A549 (cell line): ENCODE measurements at regions not wholly inside any gene's neighbourhood (a gene's known extent, or its start where the extent isn't known, plus 50 kb on each side); places are given as distances from the start of the nearest gene placed in this dataset.

Experiments
- ATAC-seq, 2 experiments: fragments of 200-7000 bp in 1 of 2; fragments of >200 bp in 1 of 2; cut with Nextera tagmentation in 1 of 2; cut with Tn5 transposase in 1 of 2; 3 replicates each; pipeline versions ENCODE4 v1.8.0 to v1.9.1; 2018 to 2020; ENCODE audit warnings: mild to moderate bottlenecking in 1 of 2, moderate library complexity in 1 of 2
- CTCF ChIA-PET: fragments of 300-600 bp; sonication (Branson Sonifier 250); formaldehyde crosslinking; extraction: SDS; loops from one replicate; lab custom pipeline; 2021; ENCODE audit warnings: antibody characterized with exemption, inconsistent platforms; lab: Yijun Ruan, JAX
- POLR2A ChIA-PET: fragments of 350-600 bp; formaldehyde crosslinking; extraction: SDS; loops from one replicate; lab custom pipeline; 2021; ENCODE audit warnings: antibody characterized with exemption, inconsistent platforms; lab: Yijun Ruan, JAX
- DNase-seq, 2 experiments: peaks; one replicate each; pipeline versions ENCODE4 v3.0.0 to v3.0.0-alpha.2; 2011 to 2016; ENCODE audit warnings: low read depth in 1 of 2, low spot score in 1 of 2
- FAIRE-seq: peaks from 2 replicates; lab custom pipeline; 2011; peaks lifted over from hg19 to GRCh38; lab: Jason Lieb, UNC
- H3K27ac ChIP-seq, 2 experiments: fragments of >200 bp; sonication (Bioruptor Twin); formaldehyde crosslinking; 3 replicates each; pipeline ENCODE4 v1.5.1; 2016 to 2017
- H3K4me1 ChIP-seq: fragments of >200 bp; sonication (Bioruptor Twin); formaldehyde crosslinking; 3 replicates; pipeline ENCODE4 v1.6.1; 2016
- H3K4me2 ChIP-seq: fragments of >200 bp; sonication (Bioruptor Twin); formaldehyde crosslinking; 3 replicates; pipeline ENCODE4 v1.6.1; 2016
- H3K4me3 ChIP-seq: fragments of >200 bp; sonication (Bioruptor Twin); formaldehyde crosslinking; 3 replicates; pipeline ENCODE4 v1.5.1; 2016
- H3K9me3 ChIP-seq: fragments of >200 bp; sonication (Bioruptor Twin); formaldehyde crosslinking; 3 replicates; pipeline ENCODE4 v1.6.1; 2016
- EHF ChIP-seq: fragments of 250-450 bp; sonication (Bioruptor Pico); IDR thresholded peaks from 2 replicates; pipeline ENCODE4 v1.5.0; 2020; ENCODE audit warnings: mild to moderate bottlenecking
- FOSB ChIP-seq: fragments of 250-450 bp; sonication (Bioruptor Pico); IDR thresholded peaks from 2 replicates; pipeline ENCODE4 v1.5.0; 2020; ENCODE audit warnings: mild to moderate bottlenecking, moderate library complexity
- NPAS2 ChIP-seq: fragments of 250-450 bp; sonication (Bioruptor Pico); IDR thresholded peaks from 2 replicates; pipeline ENCODE4 v1.8.0; 2022; ENCODE audit warnings: mild to moderate bottlenecking, moderate library complexity, borderline replicate concordance
- POLR2A ChIP-seq: IDR thresholded peaks from 2 replicates; pipeline ENCODE4 v1.6.1; 2012; ENCODE audit warnings: mild to moderate bottlenecking, low read length
- RFX5 ChIP-seq: fragments of 450-650 bp; IDR thresholded peaks from 2 replicates; pipeline ENCODE4 v1.7.1; 2014; ENCODE audit warnings: antibody characterized with exemption, mild to moderate bottlenecking, moderate library complexity
- TFCP2L1 ChIP-seq: fragments of 250-450 bp; sonication (Bioruptor Pico); IDR thresholded peaks from 2 replicates; pipeline ENCODE4 v1.5.0; 2021; ENCODE audit warnings: mild to moderate bottlenecking
- WGBS: methylation state at CpG from one replicate; pipeline ENCODE4 v1.1.6; 2017; ENCODE audit errors: missing lambda C conversion rate; 5-methylcytosine and 5-hydroxymethylcytosine counted together
- small RNA-seq, 6 experiments: library from RNA; depleted of rRNA; stranded (forward); fragments of <200 nt; gene quantifications; one replicate each; pipeline ENCODE3, GENCODE V24; 2012

GRCh38 chr1:78437941-78438340 lies 52.8 kb upstream of the PTGFR start:
- WGBS, result 26% methylated on average over 1 of the region's 1 CpG
- Histone ChIP-seq H3K9me3 (no peaks in the 10 kb centered on the region), H3K4me3 (no peak overlapping the region), H3K4me2 (no peak overlapping the region), H3K4me1 (no peaks in the 10 kb centered on the region), H3K27ac (no peak overlapping the region)
- ChIA-PET POLR2A (no interaction called here), CTCF (no interaction called here)
- no peak for ATAC-seq
- no peak for DNase-seq
- no peak for FAIRE-seq
- TF ChIP-seq NPAS2 (no peak), FOSB (no peak), EHF (no peak), POLR2A (no peak)

GRCh38 chr1:78440381-78440793 lies 50.4 kb upstream of the PTGFR start:
- H3K4me3 ChIP-seq, result no peak overlapping the region
- no peak for FAIRE-seq
- TF ChIP-seq RFX5 (no peak), TFCP2L1 (CRISPR knock-in tag) (no peak)
- TF ChIP-seq, all 56 proteins: peak for 0
- no peak overlapping the region for H3K27ac ChIP-seq
- H3K9me3 ChIP-seq, result no peaks in the 10 kb centered on the region
- H3K4me2 ChIP-seq, result no peak overlapping the region
- DNase-seq (no peak), ATAC-seq (no peak)
- H3K4me1 ChIP-seq, result no peaks in the 10 kb centered on the region
- CTCF ChIA-PET, result no interaction called here
- 5% methylated on average over 2 of the region's 2 CpGs for WGBS
- POLR2A ChIA-PET, result no interaction called here

Small RNA genes lying in the stretch of these regions (small RNA-seq; reads per million reads assigned to genes)
- gene AC096531.1 (0 reads per million in 6 experiments), gene RNA5SP23 (0.04 to 1.7 (median 0.60) reads per million in 6 experiments)
